ENCODE measurements at regions not wholly inside any gene's neighbourhood (a gene's known extent, or its start where the extent isn't known, plus 50 kb on each side); places are given as distances from the start of the nearest gene placed in this dataset.

- TF ChIP-seq POLR2A (IDR thresholded peaks at IDR 0.05) (no peak), CTCF (IDR thresholded peaks at IDR 0.05) (no peak)
Observed at GRCh38 chr16:79662122-79662521, 61.6 kb upstream of the MAF start.
